ENCODE measurements at regions not wholly inside any gene's neighbourhood (a gene's known extent, or its start where the extent isn't known, plus 50 kb on each side); places are given as distances from the start of the nearest gene placed in this dataset.

DNA sequence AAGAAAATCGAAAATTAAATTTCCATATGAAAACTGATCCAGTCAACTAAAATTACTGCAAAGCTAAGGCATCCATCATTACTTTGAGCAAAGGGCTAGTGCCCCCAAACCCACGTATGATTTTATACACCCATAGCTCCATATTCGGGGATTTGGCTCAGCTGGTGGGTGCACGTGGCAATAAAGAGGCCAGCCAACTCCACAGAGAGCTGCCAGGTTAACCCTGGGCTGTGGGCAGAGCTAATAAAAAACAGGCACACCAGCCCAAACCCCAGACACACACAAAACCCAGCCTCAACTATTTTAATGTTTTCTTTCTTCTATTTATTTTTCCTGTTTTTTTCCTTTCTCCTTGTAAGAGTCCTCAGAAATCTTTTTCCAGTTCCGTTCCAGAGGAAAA is 151.3 kb upstream of the SOX11 start:
- no peak for DNase-seq (ENCODE audit: low read depth)
- H3K4me3 ChIP-seq (ENCODE audit: control insufficient read depth, low read depth, low read length), result no peak overlapping the region
- TF ChIP-seq, protein P1, sequence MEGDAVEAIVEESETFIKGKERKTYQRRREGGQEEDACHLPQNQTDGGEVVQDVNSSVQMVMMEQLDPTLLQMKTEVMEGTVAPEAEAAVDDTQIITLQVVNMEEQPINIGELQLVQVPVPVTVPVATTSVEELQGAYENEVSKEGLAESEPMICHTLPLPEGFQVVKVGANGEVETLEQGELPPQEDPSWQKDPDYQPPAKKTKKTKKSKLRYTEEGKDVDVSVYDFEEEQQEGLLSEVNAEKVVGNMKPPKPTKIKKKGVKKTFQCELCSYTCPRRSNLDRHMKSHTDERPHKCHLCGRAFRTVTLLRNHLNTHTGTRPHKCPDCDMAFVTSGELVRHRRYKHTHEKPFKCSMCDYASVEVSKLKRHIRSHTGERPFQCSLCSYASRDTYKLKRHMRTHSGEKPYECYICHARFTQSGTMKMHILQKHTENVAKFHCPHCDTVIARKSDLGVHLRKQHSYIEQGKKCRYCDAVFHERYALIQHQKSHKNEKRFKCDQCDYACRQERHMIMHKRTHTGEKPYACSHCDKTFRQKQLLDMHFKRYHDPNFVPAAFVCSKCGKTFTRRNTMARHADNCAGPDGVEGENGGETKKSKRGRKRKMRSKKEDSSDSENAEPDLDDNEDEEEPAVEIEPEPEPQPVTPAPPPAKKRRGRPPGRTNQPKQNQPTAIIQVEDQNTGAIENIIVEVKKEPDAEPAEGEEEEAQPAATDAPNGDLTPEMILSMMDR (IDR thresholded peaks at IDR 0.05; ENCODE audit: control insufficient read depth, insufficient read depth, low read depth, low read length, missing control alignments), result no peak

DNA sequence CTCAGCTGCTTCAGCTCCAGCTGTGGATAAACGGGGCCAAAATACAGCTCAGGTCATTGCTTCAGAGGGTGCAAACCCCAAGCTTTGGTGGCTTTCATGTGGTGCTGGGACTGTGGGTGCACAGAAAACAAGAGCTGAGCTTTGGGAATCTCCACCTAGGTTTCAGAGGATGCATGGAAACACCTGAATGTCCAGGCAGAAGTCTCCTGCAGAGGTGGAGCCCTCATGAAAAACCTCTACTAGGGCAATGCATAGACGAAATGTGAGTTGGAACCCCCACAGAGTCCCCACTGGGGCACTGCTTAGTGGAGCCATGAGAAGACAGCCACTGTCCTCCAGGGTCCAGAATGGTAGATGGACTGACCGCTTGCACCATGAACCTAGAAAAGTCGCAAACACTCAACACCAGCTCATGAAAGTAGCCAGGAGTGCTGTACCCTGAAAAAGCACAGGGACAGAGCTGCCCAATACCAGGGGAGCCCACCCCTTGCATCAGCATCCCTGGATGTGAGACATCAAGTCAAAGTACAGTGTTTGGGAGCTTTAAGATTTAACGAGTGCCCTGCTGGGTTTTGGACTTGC is 147.9 kb upstream of the SOX11 start:
- DNase-seq (ENCODE audit: low read depth), result no peak
- TF ChIP-seq, protein P1 (IDR thresholded peaks at IDR 0.05; ENCODE audit: control insufficient read depth, insufficient read depth, low read depth, low read length, missing control alignments), result no peak
- no peak overlapping the region for H3K4me3 ChIP-seq (ENCODE audit: control insufficient read depth, low read depth, low read length)

DNA sequence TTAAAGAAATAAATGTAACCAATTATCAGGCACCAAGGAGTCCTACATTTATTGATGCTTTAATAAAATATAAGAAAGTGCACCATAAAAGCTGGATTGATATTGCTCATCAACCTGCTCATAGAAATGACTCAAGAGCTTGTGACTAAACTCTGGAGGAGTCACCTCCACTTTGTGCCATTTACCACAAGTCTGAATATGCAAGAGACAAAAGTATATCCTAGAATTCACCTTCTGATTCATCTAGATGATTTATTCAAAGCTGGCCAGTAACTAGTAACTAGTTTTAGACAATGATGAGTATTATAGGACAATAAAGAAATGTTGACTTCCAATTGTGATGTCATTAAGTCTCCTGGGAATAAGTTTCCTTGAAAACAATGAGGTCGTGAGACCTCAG is 146.0 kb upstream of the SOX11 start:
- DNase-seq (ENCODE audit: low read depth), result no peak
- TF ChIP-seq, protein P1 (IDR thresholded peaks at IDR 0.05; ENCODE audit: control insufficient read depth, insufficient read depth, low read depth, low read length, missing control alignments), result no peak
- no peak overlapping the region for H3K4me3 ChIP-seq (ENCODE audit: control insufficient read depth, low read depth, low read length)

DNA sequence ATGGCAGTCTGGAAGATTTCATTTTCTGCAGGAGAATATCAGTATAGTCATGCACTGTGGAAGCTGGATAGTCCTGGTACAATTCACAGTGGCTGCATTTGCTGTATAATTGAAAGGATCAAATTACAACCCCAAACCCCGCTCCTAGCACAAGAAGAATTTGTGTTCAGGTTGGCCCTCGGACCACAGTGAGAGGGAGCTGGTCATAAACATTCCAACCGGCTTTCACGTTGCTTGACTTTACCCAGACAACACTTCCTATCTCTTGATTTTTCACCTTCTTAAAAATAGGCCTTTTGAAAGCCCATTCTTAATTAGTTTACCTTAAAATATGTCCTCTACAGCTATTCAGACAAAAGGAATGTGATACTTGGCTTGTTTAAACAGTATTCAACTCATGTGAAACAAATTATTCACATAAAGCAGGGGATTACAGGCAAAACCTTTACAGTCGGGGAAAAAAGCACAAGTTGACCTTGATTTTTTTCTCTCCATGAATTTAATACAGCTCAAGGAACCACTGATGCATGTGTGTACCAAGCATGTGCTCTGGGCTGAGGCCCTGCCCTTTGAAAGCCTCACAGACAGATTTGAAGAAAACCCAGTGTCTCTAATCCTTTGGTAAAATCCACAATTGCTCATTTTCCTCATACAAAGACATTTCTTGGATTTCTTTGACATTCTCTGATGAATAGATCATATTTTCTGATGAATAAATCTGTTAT is 143.0 kb upstream of the SOX11 start:
- no peak overlapping the region for H3K4me3 ChIP-seq (ENCODE audit: control insufficient read depth, low read depth, low read length)
- no peak for DNase-seq (ENCODE audit: low read depth)
- TF ChIP-seq, protein P1 (IDR thresholded peaks at IDR 0.05; ENCODE audit: control insufficient read depth, insufficient read depth, low read depth, low read length, missing control alignments), result no peak

DNA sequence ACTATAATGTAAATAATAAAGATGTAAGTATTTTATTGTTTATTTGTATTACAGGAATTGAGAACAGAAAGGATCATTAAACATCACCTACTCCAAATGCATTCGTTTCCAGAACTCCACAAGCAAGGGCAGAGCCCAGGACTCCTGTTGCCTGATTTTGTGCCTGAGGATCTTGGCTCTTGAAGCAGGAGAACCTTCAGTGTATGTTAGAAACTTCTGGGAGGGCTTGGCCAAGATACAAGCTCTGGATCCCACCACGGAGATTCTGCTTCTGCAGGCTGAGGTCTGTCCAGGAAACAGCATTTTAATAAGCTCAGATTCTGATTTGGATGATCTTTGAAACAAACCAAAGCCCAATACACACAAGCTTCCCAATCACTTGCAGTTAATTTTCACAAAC is 142.4 kb upstream of the SOX11 start:
- no peak overlapping the region for H3K4me3 ChIP-seq (ENCODE audit: control insufficient read depth, low read depth, low read length)
- no peak for DNase-seq (ENCODE audit: low read depth)
- TF ChIP-seq, protein P1 (IDR thresholded peaks at IDR 0.05; ENCODE audit: control insufficient read depth, insufficient read depth, low read depth, low read length, missing control alignments), result no peak

DNA sequence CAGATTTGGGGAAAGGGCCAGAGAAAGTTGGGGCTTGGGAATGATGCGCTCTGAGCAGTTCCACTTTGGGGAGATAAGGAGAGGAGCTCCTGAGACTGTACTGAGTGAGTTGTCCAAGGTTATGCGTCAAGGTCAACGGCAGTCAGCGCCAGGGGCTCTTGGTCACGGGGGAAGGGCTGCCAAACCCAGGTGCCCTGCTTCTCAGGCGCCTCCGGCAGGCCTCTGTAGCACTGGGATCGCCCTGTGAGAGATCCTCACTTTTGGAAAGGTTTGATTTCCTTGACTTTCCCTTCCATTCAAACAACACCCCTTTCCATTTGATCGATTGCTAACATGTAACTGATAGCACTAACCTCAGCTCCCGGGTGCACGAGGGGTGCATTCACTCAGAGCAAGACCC is 136.5 kb upstream of the SOX11 start:
- TF ChIP-seq, protein P1 (IDR thresholded peaks at IDR 0.05; ENCODE audit: control insufficient read depth, insufficient read depth, low read depth, low read length, missing control alignments), result no peak
- DNase-seq (ENCODE audit: low read depth), result no peak
- no peak overlapping the region for H3K4me3 ChIP-seq (ENCODE audit: control insufficient read depth, low read depth, low read length)
